Fibroblast of mammary gland (primary cell): ENCODE measurements at regions not wholly inside any gene's neighbourhood (a gene's known extent, or its start where the extent isn't known, plus 50 kb on each side); places are given as distances from the start of the nearest gene placed in this dataset.

Experiments
- DNase-seq: peaks from one replicate; pipeline ENCODE4 v3.0.0-alpha.2; 2010; ENCODE audit warnings: low read depth
- H3K4me3 ChIP-seq: 2 replicates; pipeline ENCODE4 v1.5.1; 2011; ENCODE audit warnings: low read depth, mild to moderate bottlenecking, low read length, moderate library complexity; ENCODE audit not compliant: control insufficient read depth
- CTCF ChIP-seq: conservative IDR thresholded peaks from 2 replicates; pipeline ENCODE4 v1.5.1; 2011; ENCODE audit warnings: low read depth, low read length, inconsistent platforms; ENCODE audit not compliant: control insufficient read depth, insufficient read depth

GRCh38 chr1:234540404-234540762 lies 61.4 kb upstream of the TARBP1 start:
- TF ChIP-seq CTCF: no peak
- no peak for DNase-seq
- no peak overlapping the region for H3K4me3 ChIP-seq

- no peak for DNase-seq
- H3K4me3 ChIP-seq: no peak overlapping the region
- TF ChIP-seq CTCF: no peak
Measured at GRCh38 chr1:234539666-234540403, 60.9 kb upstream of the TARBP1 start.

GRCh38 chr1:234538930-234539649 lies 60.1 kb upstream of the TARBP1 start:
- H3K4me3 ChIP-seq: no peak overlapping the region
- DNase-seq: no peak

GRCh38 chr1:234538062-234538731 lies 59.2 kb upstream of the TARBP1 start:
- H3K4me3 ChIP-seq: no peak overlapping the region
- no peak for TF ChIP-seq CTCF
- no peak for DNase-seq

More at GRCh38 chr1:234538930-234539649, 60.1 kb upstream of the TARBP1 start:
- no peak for TF ChIP-seq CTCF

GRCh38 chr1:234537236-234537635 lies 58.3 kb upstream of the TARBP1 start:
- no peak overlapping the region for H3K4me3 ChIP-seq
- no peak for TF ChIP-seq CTCF

GRCh38 chr1:234536741-234537140 lies 57.8 kb upstream of the TARBP1 start:
- no peak for TF ChIP-seq CTCF
- DNase-seq: no peak
- no peak overlapping the region for H3K4me3 ChIP-seq

More at GRCh38 chr1:234537236-234537635, 58.3 kb upstream of the TARBP1 start:
- no peak for DNase-seq
